Uterus (tissue), 3 donors: ENCODE measurements at regions not wholly inside any gene's neighbourhood (a gene's known extent, or its start where the extent isn't known, plus 50 kb on each side); places are given as distances from the start of the nearest gene placed in this dataset.
A peak's percentile ranks its signal among the peaks of the same experiment; 100 is the strongest.

Experiments used
- DNase-seq, 2 donors: peaks; one replicate each; pipeline ENCODE4 v3.0.0-alpha.2; 2019 to 2020
- H3K27ac ChIP-seq, 2 donors: fragments of 200-600 bp; sonication (generic); 1 replicate in 1 of 2; 2 replicates in 1 of 2; pipeline ENCODE4 v1.5.1; 2016 to 2018
- H3K27me3 ChIP-seq, 2 donors: fragments of 200-600 bp; sonication (generic); one replicate each; pipeline ENCODE4 v1.5.1; 2018 to 2019; ENCODE audit warnings: control low read depth in 1 of 2
- H3K36me3 ChIP-seq, 2 donors: fragments of 200-600 bp; sonication (generic); one replicate each; pipeline ENCODE4 v1.5.1; 2019; ENCODE audit warnings: control low read depth in 1 of 2
- H3K4me1 ChIP-seq, 2 donors: fragments of 200-600 bp; sonication (generic); one replicate each; pipeline ENCODE4 v1.5.1; 2018 to 2019; ENCODE audit warnings: control low read depth in 1 of 2
- H3K4me3 ChIP-seq, 2 donors: fragments of 200-600 bp; sonication (generic); 1 replicate in 1 of 2; 2 replicates in 1 of 2; pipeline ENCODE4 v1.5.1; 2018 to 2019; ENCODE audit warnings: mild to moderate bottlenecking in 1 of 2
- H3K9me3 ChIP-seq, 2 donors: fragments of 200-600 bp; sonication (generic); one replicate each; pipeline ENCODE4 v1.5.1; 2019; ENCODE audit warnings: control low read depth in 1 of 2
- POLR2A ChIP-seq, 2 donors: fragments of 450-650 bp; IDR thresholded peaks; one replicate each; pipeline ENCODE4 v1.6.1; 2016; ENCODE audit warnings: antibody characterized with exemption in 2 of 2, mild to moderate bottlenecking in 1 of 2, moderate library complexity in 1 of 2
- intact Hi-C: fragments of 100-400 bp; cut with DNase I; formaldehyde crosslinking; loops from one replicate; pipeline ENCODE4 v1.15.1; 2023; ENCODE audit warnings: low total_unique reads
- TF ChIP-seq, protein P1 (sequence below), 4 experiments: fragments of 200-600 bp in 2 of 4; fragments of 450-650 bp in 2 of 4; sonication (generic) in 2 of 4; IDR thresholded peaks; one replicate each; pipeline ENCODE4 v1.5.1; 2016 to 2019; ENCODE audit warnings: antibody characterized with exemption in 4 of 4, mild to moderate bottlenecking in 2 of 4, moderate library complexity in 1 of 4
- donor health status: DM: yes; HTN: yes; CAD: no.

DNA sequence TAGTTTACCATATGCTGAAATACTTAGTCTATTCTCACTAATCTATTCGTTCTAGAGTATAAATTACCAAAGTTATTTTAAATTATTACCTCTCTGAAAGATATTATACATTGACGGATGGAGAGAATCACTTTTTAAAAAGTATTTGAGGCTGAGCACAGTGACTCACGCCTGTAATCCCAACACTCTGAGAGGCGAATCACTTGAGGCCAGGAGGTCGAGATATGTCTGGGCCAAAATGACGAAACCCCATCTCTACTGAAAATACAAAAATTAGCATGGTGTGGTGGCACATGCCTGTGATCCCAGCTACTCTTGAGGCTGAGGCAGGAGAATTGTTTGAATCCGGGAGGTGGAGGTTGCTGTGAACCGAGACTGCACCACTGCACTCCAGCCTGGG, 64.0 kb upstream of the SPATA31C2 start:
- intact Hi-C loops: no loop called here
- Histone ChIP-seq H3K9me3 (no peaks in the 10 kb centered on the region), H3K36me3 (no peaks in the 10 kb centered on the region), H3K4me1 (no peaks in the 10 kb centered on the region), H3K27me3 (no peaks in the 10 kb centered on the region), H3K4me3 (no peak overlapping the region), H3K27ac (no peak overlapping the region)
- TF ChIP-seq, protein P1, sequence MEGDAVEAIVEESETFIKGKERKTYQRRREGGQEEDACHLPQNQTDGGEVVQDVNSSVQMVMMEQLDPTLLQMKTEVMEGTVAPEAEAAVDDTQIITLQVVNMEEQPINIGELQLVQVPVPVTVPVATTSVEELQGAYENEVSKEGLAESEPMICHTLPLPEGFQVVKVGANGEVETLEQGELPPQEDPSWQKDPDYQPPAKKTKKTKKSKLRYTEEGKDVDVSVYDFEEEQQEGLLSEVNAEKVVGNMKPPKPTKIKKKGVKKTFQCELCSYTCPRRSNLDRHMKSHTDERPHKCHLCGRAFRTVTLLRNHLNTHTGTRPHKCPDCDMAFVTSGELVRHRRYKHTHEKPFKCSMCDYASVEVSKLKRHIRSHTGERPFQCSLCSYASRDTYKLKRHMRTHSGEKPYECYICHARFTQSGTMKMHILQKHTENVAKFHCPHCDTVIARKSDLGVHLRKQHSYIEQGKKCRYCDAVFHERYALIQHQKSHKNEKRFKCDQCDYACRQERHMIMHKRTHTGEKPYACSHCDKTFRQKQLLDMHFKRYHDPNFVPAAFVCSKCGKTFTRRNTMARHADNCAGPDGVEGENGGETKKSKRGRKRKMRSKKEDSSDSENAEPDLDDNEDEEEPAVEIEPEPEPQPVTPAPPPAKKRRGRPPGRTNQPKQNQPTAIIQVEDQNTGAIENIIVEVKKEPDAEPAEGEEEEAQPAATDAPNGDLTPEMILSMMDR (IDR thresholded peaks at IDR 0.05): no peak
- TF ChIP-seq POLR2A (IDR thresholded peaks at IDR 0.05): no peak
- no peak for DNase-seq

DNA sequence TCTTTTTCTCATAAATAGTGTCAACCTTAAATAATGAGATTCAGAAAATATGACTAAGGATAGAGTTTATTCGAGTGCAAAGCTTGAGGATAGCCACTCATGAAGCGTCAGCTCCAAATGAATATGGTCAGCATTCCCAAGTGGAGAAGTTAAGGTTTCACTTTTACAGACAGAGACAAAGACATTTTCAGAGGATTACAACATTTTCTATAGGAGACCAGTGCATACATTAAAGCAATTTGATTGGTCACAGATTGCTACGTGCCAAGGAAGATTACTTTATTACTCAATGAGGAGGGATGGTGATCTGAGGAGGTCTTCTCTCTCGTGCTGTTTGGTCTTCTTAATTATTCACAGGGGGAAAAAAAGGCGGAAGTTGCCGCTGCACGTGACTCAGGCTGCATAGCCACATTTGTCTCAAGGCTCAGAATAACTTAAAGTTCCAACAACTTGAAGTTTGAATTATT, 60.1 kb upstream of the SPATA31C2 start:
- Histone ChIP-seq H3K27ac (peak overlapping the region; percentile 67 to 71), H3K36me3 (no peaks in the 10 kb centered on the region), H3K9me3 (no peaks in the 10 kb centered on the region), H3K4me3 (peak overlapping the region; percentile 21 to 35), H3K4me1 (no peaks in the 10 kb centered on the region), H3K27me3 (no peaks in the 10 kb centered on the region)
- TF ChIP-seq POLR2A (IDR thresholded peaks at IDR 0.05): no peak
- TF ChIP-seq, protein P1 (IDR thresholded peaks at IDR 0.05): no peak
- DNase-seq: peak; percentile 32 to 36
- intact Hi-C loops: no loop called here

DNA sequence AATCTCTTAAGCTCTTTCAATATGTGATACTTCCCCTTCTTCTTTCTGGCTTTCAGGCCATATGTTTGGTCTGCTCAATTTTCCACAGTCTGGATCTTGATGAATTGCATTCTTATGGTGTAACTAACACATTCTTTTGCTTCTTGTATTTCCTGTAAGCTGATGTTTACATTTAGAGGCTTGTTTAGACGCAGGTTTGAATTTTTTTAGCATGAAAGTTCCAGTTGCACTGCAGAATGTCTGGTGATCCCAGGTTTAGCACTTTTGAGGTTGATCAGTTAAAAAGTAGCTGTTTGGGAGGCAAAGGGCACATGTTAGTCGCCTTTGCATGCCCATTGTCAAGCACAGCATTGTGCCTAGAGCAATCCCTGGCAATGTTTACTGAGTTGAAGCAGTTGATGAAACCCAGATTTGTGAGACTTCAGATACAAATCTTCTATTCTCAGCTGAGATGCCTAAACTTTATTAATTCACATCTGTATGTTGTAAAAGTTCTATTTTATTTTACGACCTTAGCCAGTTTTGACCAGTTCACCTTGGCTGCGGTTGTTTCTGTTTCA, 59.6 kb upstream of the SPATA31C2 start:
- Histone ChIP-seq H3K4me3 (peak overlapping the region; percentile 21 to 35), H3K36me3 (no peaks in the 10 kb centered on the region), H3K4me1 (no peaks in the 10 kb centered on the region), H3K9me3 (no peaks in the 10 kb centered on the region), H3K27me3 (no peaks in the 10 kb centered on the region), H3K27ac (peak overlapping the region; percentile 67 to 71)
- DNase-seq: peak in 1 of 2 donors; percentile 20
- intact Hi-C loops: no loop called here
- TF ChIP-seq, protein P1 (IDR thresholded peaks at IDR 0.05): no peak
- TF ChIP-seq POLR2A (IDR thresholded peaks at IDR 0.05): no peak

DNA sequence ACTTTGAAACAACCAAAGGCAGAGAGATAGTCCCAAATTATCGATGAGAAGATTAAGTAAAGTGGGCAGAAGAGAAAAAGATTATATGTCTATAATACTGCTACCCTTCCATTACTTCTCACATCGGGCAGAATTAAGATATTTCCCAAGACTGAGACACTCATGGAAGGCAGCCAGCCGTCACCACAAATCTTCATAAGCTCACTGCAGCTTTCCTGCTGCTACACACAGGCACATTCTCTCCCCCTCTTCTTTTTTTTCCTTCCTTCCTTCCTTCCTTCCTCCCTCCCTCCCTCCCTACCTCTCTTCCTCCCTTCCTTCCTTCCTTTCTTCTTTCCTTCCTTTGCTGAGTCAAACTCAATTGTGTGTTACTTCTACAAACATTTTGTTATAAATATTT, 58.7 kb upstream of the SPATA31C2 start:
- H3K4me3 ChIP-seq: no peak overlapping the region
- intact Hi-C loops: no loop called here
- peak overlapping the region in 1 of 2 donors; percentile 21 for H3K27ac ChIP-seq
- H3K4me1 ChIP-seq: no peaks in the 10 kb centered on the region
- H3K27me3 ChIP-seq: no peaks in the 10 kb centered on the region
- DNase-seq: peak; percentile 69 to 74
- H3K36me3 ChIP-seq: no peaks in the 10 kb centered on the region
- TF ChIP-seq, protein P1 (IDR thresholded peaks at IDR 0.05): no peak
- no peak for TF ChIP-seq POLR2A (IDR thresholded peaks at IDR 0.05)
- no peaks in the 10 kb centered on the region for H3K9me3 ChIP-seq

DNA sequence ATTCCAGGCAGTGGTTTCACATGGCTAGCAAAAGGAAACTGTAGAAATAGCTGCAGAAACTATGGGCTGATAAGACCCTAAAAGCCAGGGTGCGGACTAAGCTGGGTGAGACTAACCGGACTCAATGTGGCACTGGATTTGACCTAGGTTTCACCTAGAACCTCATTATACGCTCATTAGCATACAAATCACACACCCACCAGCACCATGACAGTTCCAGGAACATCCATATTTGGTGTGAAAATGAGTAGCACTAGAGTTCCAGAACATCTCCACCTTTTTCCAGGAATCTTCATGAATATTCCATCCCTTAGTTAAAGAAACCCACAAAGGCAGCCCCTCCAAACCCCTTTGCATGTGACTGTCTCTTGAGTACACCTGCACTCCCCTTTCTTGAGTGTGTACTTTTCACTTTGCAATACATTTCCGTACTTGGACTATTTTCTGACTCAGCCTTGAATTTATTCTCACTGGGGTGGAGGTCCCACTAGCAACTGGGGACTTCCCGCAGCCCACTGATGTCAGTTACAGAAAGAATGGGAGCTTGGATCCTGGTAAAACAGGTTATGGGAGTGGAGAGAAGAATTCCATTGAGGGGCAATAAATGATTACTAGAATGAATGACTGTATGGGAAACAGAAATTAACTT, 58.0 kb upstream of the SPATA31C2 start:
- no peaks in the 10 kb centered on the region for H3K4me1 ChIP-seq
- H3K27me3 ChIP-seq: no peaks in the 10 kb centered on the region
- TF ChIP-seq, protein P1 (IDR thresholded peaks at IDR 0.05): no peak
- no peak for TF ChIP-seq POLR2A (IDR thresholded peaks at IDR 0.05)
- no peaks in the 10 kb centered on the region for H3K36me3 ChIP-seq
- H3K27ac ChIP-seq: no peak overlapping the region
- H3K4me3 ChIP-seq: no peak overlapping the region
- H3K9me3 ChIP-seq: no peaks in the 10 kb centered on the region
- intact Hi-C loops: no loop called here
- no peak for DNase-seq
